ENCODE measurements at regions not wholly inside any gene's neighbourhood (a gene's known extent, or its start where the extent isn't known, plus 50 kb on each side); places are given as distances from the start of the nearest gene placed in this dataset.
"Not testable (repeated sequence)": the region's sequence is repeated elsewhere in the genome, so short reads cannot be mapped to it uniquely, and the experiment has no call there.

DNA sequence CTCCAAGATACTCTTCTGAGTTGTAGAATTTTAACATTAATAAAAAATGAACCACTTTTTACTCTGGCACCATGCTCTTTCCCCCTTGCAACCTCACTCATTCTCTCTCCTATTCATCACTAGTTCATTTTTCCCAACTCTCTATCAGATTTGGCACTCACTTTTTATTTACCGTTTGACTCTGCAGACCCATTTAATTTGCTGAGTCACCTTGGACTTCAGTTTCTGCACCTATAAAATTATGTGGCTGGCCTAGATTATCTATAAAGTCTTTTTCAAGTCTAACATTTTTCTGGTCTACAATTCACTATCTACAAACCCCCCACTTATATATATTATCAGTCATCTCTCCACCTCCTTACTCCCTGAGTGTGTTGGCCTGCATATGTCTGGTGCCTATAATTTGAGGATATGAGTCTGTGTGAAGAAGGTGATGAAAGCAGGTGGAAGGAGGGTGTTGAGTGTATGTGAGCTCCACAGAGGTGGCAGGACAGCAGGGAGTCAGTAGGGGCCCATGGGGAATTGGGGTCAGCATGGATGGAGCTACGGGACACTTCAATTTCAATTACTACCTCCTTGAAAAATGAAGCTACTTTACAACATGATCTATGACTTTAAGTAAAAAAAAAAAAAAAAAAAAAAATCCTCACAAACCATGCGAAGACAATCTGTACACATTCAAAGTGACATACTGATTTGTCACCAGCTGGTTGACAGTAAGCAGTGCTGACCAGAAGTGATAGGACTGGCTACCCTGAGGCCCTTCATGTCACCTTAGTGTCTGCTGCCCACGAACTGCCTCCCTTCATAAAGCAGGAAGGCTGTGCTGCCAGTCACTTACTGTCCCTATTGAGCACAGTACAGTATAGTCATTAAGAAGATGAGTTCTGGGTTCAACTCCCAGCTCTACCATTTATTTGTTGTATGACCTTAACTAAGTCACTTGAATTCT is 334.2 kb upstream of the IL12A start:
- no peak for DNase-seq (ENCODE audit: low read depth in 2 of 2)

DNA sequence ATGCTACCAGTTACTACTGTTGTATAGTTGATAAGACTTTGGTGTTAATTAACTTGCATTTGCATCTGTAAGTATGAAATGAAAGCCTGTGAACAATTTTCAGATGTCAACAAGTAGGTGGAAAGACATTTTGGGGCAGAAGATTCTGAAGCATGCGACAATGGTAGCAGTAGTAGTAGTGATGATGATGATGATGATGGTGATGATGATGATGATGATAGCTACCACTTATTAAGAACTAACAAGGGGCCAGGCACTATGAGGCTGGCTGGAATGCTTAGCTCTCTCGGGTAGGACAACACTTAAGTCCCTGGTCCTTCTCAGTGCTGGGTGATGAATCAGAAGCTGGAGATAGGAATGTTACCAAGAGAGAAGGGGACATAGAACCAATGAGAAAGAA is 333.4 kb upstream of the IL12A start:
- DNase-seq (ENCODE audit: low read depth in 2 of 2), result no peak

DNA sequence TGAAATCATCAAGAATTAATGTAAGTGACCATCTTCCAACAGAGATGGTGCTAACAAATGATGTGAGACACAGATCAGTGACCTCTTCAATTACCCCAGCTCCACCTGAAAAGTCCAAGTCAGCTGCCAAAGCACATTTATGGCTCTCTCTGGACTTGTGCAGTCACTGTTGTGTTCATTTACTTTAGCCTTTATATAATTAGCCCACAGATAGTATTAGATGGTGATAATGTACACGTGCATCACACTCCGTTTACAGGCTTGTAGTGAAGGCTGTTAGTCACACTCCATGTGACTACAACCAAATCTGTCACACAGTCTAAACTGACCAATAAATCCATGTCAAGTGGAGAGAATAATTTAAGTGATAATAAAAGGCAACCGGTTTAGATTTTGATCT is 331.5 kb upstream of the IL12A start:
- no peak for DNase-seq (ENCODE audit: low read depth in 2 of 2)

DNA sequence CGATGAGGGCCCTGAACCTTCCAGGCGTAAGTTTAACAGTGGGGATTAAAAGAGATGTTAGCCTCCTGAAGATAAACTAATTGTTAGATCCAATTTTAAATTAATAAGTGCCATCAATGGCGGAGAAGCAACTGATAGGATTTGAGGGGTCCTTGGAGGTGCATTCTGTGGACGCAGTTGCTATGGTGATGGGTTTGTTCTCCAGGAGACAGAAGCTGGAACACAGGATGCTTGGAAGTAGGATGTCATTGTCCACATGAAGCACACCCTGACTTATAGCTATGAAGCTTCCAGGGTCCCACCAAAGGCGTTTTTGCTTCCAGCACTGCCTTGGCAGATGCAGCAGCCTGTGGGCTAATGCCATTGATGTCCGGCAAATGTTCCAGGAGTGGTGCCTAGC is 331.0 kb upstream of the IL12A start:
- no peak for DNase-seq (ENCODE audit: low read depth in 2 of 2)

DNA sequence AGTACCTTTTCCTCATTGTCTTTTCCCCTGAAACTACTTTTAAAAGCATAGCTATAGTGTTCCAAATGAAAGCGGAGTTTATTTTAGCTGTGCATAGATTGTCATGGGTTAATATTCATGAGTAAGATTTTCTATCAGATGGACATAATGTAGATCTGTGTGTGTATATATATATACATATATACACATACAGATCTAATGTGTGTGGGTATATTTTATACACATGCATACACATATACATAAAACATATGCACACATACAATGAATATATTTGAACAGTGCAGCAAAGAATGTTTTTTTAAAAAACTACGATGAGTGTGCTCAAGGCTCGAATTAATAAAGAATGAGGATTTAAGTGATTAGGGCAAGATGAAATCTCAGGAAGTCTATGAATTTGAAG is 328.3 kb upstream of the IL12A start:
- no peak for DNase-seq (ENCODE audit: low read depth in 2 of 2)

DNA sequence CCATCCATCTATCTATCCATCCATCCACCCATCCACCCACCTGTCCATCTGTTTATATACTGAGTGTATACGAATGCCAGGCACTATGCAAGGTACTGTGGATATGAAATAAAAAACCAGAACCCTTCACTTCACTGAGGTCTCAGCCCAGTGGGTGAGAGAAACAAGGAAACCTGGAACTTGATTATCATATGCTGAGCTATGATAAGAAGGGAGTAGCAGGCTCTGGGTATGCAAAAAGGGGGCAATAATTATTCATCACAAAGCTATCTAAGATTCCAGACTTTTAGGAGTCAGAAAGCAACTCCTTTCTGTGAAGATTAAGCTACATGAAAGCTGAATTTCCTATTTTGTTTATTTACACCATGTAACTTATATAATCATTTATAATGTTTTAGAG is 327.7 kb upstream of the IL12A start:
- DNase-seq (ENCODE audit: low read depth in 2 of 2), result no peak

DNA sequence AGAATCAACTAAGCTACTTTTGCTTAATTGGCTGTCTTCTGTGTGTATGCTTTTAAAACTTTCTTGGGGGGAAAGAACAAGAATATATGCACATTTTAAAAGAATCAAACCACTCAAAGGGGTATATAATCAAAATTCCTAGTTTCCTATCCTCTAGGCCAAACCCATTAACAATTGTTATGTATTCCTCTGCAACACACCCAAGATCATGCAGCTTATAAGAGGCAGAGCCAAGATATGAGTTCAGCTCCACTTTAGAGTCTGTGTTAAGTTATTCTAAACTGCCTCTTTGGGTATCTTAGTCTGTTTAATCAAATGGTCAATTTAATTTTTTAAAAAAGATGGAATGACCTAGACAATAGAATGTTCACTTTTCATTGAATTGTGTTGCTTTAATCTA is 326.1 kb upstream of the IL12A start:
- DNase-seq (ENCODE audit: low read depth in 2 of 2), result no peak

DNA sequence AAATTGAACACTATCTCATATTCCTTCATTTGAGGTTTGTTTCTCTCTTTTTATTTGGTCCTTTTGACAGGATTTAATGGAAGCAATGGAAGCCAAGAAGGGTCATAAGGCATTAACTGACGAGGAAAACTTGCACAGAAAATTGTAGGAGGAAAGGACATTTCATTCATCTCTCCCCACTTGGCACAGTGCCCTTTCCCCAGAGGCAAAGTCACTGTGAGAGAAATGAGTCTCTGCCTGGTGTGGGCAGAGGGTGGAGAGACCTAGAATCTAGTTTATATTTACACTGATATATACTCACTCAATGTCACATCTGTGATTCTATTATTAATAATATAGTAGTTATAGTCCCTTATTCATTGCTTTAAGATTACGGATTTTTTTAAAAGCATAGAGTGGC is 324.6 kb upstream of the IL12A start:
- DNase-seq (ENCODE audit: low read depth in 2 of 2), result no peak

DNA sequence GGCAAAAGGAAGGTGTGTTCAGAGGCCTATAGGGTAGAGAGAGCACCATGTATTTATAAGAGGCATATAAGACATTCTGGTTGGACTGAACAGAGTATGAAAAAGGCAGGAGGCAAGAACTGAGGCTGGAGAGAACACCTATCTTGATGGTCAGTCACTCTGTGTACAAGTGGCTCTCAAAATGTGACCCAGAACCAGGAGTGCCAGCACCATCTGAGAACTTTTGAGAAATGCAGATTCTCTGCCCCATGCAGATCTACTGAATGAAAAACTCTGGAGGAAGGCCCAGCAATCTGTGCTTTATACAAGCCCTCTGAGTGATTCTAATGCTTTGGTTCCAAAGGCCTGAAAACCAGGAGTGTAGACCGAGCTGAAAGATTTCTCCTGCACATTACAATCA is 324.0 kb upstream of the IL12A start:
- DNase-seq (ENCODE audit: low read depth in 2 of 2), result no peak

DNA sequence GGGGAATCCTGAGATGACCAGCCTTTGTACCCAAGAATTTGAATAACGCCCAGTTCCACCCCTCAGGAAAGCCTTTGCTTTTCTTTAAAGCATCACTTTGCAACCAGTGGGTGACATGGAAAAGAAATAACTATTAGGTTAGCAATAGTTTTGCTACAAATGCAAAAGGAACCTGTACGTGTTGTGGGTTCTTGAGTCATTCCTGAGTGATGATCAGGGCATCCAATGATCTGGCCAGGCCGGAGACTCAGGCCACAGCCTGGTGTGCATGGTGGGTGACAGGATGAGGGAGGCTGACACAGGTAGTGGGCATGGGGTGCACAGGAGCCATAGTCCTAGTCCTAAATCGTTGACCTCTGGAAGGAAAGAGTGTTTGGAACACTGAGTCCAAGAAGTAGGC is 321.4 kb upstream of the IL12A start:
- DNase-seq (ENCODE audit: low read depth in 2 of 2), result no peak

DNA sequence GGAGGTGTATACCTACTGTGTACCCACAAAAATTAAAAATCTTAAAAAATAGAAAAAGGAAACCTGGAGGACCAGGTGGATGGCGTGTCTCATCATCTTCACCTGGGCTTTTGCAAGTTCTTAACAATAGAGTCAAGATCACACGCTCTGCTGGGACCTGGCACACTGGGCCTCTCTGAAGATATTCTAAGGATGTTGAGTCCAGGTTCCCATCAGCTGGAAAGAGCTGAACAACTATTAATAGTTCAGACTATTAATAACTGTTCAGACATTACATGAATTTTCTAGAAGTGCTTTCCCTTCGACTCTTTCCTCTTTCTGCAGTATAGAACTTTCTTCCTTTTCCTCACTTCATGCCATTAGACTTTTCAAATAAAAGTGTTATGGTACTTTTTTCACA is 320.2 kb upstream of the IL12A start:
- no peak for DNase-seq (ENCODE audit: low read depth in 2 of 2)

DNA sequence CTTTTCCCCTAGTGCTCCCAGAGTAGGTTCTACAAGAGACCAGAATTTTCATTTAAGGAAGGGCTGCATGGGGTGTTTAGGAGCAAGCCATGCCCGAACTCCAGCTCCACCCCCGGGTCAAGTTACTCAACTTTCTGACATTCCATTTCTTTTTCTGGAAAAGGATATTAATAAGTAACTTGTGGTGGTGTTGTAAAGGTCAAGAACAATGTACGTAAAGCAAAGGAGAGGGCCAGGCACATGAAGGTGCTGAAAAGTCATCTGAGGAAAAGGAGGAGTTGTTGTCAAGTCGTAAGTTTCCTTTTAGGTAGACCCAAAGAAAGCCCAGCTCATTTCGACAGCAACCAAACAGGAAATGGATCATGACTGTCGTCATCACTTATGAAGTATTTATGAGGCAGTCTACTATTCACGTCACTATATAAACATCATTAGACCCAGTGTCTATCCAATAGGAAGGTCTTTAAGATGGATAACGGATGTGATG is 319.6 kb upstream of the IL12A start:
- DNase-seq (ENCODE audit: low read depth in 2 of 2), result no peak

DNA sequence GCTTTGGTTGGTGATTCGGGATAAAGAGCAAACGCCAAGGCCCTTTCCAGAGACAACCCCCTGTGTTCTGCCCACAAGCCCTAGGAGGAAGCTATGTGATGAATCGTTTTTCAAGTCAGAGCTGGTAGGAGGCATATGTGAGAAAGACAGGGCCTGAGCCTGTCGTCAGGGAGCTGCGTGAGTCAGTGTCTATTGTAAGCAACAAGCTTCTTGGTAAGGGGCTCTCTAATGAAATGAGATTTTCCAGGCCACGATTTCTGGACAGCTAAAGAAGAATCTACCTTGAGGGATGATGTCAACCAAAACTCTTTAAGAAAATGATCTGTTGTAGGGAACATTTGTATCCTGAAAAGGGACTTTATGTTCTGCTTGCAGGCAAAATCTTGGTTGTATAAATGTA is 318.9 kb upstream of the IL12A start:
- DNase-seq (ENCODE audit: low read depth in 2 of 2), result no peak

DNA sequence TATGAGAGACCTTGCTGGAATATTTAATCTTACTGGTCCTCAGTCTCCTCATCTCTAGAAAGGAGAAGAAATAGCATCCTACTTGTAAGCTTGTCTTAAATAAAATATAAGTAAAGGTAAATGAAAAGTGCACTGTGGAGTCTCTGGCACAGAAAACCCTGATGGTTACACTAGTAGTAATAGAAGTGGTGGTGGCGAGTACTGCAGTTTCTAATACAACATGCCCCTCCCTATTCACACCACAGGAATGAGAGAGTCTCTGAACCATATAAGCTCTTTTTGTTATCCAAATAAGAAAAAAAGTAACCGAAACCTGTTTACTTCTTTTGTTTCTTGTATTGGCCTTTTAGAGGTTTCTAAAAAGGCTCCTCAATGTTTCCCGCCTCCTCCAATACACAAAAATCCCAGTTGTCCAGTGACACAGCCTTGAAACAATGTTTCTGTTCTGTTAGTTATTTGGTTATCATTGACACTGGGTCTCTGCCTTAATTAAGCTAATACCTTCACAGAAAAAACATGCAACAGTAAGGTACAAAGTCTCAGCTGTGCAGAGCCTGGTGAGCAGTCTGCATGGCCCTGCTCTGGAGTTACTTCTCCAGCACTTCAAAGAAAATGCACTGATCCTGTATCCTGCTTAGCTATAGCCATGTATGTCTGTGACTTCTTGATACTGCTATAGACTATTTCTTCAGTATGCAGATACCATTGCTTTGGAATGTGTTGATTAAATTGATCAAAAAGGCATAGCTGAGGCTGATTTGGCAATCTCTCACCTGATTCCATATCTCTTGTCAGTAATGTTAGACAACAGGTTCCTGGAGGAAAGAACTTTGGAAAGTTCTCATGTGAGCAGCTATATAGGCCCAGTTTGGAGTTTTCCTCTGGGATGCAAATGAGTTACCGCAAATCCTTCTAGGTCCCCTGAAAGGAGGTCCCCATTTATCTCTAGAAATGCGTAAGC is 315.6 kb upstream of the IL12A start:
- no peak for DNase-seq (ENCODE audit: low read depth in 2 of 2)

DNA sequence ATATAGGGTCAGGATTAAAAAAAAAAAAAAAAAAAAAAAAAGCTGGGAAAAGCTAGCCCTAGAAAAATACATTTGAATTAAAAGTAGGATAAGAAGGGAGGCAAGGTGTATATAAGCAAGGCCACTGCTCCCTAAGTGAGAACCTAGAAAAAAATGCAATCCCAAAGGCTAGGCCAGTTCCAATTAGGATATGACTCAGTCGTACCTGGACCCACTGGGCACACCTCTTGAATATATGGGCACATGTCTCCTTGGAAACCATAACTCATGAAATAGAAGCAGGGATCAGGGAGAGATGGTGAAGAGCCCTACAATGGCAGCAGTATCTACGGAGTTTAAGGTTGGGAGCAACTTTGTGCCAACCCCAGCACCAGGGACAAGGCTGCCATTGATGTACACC is 314.1 kb upstream of the IL12A start:
- no peak for DNase-seq (ENCODE audit: low read depth in 2 of 2)

DNA sequence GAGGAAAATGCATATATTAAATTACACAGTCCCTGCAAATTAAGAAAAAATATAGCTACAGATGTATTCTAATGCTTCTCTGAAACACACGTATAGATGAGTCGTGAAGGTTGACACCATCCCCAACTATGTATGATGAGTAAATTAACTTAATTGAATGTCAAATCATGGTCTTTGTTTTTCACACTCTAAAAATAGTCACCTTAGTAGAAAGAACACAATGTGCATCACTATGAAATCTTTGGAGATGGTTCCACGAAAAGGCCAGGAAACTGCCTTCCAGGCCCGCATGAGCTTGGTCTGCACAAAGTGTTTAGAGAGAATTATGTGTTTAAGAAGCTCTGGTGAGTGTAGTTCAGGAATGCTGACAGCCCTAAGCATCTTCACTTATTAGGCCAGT is 313.4 kb upstream of the IL12A start:
- no peak for DNase-seq (ENCODE audit: low read depth in 2 of 2)

DNA sequence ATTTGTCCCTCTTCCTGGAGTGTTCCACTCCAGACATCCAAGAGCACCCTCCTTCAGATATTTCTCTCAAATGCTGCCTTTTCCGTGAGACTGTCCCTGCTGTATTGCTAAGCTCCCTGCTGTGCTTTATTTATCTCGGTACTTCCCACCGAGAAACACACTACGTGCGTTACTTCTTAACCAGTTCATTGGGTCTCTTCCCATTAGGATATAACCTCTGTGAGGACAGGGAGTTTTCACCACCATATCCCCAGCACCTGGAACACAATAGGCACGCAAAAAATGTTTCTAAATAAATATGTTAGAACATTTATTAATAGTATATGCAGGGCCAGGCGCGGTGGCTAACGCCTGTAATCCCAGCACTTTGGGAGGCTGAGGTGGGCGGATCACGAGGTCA is 308.7 kb upstream of the IL12A start:
- no peak for DNase-seq (ENCODE audit: low read depth in 2 of 2)

DNA sequence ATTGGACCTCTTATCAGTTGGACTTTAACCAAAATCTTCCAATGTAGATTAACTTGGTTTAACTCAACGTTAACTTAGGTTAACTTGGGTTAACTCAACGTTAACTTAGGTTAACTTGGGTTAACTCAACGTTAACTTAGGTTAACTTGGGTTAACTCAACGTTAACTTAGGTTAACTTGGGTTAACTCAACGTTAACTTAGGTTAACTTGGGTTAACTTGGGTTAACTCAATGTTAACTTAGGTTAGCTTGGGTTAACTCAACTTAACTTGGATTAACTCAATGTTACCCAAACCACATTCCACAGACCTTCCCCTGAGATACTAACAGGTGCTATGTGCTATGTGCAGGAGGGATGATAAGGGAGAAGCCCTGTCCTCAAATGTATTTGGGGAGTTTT is 306.9 kb upstream of the IL12A start:
- DNase-seq (ENCODE audit: low read depth in 2 of 2), result not testable (repeated sequence)

DNA sequence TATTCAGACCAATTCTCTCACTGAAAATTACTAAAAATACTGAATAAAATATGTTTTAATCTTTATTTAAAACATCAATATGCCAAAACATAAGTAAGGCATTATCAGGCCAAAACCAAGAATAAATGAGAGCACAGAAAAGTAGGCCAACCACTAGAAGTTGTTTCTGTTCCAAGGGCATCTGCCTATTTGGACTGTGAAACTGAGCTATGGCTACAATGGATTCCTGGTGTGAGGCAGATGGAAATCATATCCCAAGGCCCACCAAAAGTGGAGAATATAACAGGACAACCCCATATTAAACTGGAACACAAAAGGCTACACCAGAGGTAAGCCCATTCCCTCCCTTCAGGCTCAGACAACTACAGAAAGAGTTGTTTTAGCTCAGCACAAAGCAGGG is 302.8 kb upstream of the IL12A start:
- DNase-seq (ENCODE audit: low read depth in 2 of 2), result no peak

DNA sequence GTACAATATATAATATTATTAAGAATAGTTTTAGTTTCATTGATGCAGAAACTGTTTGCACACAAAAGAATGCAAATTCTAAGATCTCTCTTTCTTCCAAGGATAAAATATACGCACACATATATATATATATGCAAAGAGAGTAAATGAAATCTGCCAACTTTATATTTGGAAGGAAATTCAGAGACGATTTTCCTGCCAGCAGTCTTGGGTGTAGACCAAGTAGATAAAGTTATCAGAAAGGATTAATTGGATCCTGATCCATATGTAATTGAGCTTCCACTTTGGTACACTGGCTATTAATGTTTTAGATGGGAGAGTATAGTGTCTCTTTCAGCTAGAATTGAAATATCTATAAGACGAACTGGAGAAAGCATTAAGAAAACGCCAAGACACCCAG is 295.4 kb upstream of the IL12A start:
- DNase-seq (ENCODE audit: low read depth in 2 of 2), result no peak

DNA sequence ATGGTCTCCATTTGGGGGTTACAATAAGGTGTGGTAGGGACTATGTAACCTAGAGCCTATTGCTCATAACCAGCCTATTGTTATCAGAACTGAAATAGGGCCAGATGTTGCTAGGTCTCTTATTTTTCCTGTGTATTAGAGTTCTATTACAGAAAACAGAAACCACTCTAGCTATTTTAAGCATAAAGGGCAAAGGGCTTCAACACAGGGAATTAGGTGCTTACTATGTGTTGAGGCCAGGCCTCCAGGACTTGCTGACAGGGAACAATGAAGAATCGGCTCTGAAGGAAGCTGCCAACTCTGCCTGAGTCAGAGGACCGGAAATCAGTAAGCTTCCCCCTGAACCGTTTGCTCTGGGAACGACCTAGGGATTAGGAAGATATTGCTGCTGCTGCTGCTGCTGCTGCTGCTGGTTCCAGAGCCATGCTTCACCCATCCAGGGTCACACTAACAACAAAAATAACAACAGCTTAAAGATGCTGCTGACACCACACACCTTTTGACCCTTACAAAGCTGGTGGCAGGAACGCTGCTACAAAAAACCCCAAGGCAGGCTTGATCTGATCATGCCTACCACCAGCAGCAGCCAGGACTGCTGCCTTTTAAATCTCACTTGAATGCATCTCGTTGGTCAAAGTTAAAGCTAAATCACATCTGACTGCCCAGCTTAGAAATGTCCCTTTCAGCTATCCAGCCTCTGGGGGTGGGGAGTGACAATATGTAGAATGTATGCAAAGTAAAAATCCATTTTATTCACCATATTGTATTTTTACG is 276.9 kb upstream of the IL12A start:
- no peak for DNase-seq (ENCODE audit: low read depth in 2 of 2)

DNA sequence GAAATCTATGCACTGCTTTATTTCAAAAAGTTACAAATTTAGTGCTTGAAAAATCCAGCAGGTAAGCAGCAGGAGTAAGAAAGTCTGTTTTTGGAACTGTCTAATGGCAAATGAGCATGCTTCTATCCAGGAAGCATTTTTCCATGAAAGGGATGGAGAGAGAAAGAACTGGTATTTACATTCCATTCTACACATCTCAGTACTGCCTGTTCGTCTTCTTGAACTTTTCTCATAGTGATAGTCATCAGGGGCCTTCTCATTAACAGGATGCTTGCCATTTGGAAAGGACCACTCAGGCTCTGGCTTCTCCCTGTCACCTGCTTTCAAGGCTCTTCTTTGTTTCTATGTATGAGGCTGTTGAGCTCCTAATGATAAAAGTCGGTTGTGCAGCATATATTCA is 267.3 kb upstream of the IL12A start:
- no peak for DNase-seq (ENCODE audit: low read depth in 2 of 2)
